HCT116 (cell line): ENCODE measurements at regions not wholly inside any gene's neighbourhood (a gene's known extent, or its start where the extent isn't known, plus 50 kb on each side); places are given as distances from the start of the nearest gene placed in this dataset.

ENCODE experiments used
- ATF3 ChIP-seq: IDR thresholded peaks from 2 replicates; pipeline ENCODE4 v1.6.1; 2012
- CTCF ChIP-seq, 3 experiments: fragments of 200-600 bp in 1 of 3; sonication (generic) in 1 of 3; IDR thresholded peaks in 2 of 3; conservative IDR thresholded peaks in 1 of 3; 2 replicates each; pipeline ENCODE4 v1.5.1; 2012 to 2017; ENCODE audit warnings: low read depth in 2 of 3, low read length in 2 of 3, antibody characterized with exemption in 1 of 3, borderline replicate concordance in 1 of 3, control low read depth in 1 of 3, mild to moderate bottlenecking in 1 of 3, mixed read lengths in 1 of 3, mixed run types in 1 of 3, moderate library complexity in 1 of 3; ENCODE audit not compliant: insufficient read depth in 1 of 3
- EZH2 ChIP-seq: fragments of 200-600 bp; sonication (generic); IDR thresholded peaks from 2 replicates; pipeline ENCODE4 v1.6.1; 2017; ENCODE audit warnings: antibody characterized with exemption, mixed run types
- EZH2phosphoT487 ChIP-seq: fragments of 200-600 bp; IDR thresholded peaks from 2 replicates; pipeline ENCODE4 v1.6.1; 2018; ENCODE audit warnings: antibody characterized with exemption, borderline replicate concordance
- JUND ChIP-seq: IDR thresholded peaks from 2 replicates; pipeline ENCODE4 v1.6.1; 2012
- POLR2A ChIP-seq: IDR thresholded peaks from 2 replicates; pipeline ENCODE4 v1.7.0; 2011; ENCODE audit warnings: borderline replicate concordance; ENCODE audit not compliant: insufficient read depth, insufficient read length; ENCODE audit errors: extremely low read depth
- POLR2AphosphoS5 ChIP-seq: IDR thresholded peaks from 2 replicates; pipeline ENCODE4 v1.6.1; 2011; ENCODE audit warnings: mild to moderate bottlenecking, low read depth, low read length, moderate library complexity
- REST ChIP-seq: IDR thresholded peaks from 2 replicates; pipeline ENCODE4 v1.6.1; 2012; ENCODE audit warnings: low read depth
- YY1 ChIP-seq: IDR thresholded peaks from 2 replicates; pipeline ENCODE4 v1.6.1; 2011; ENCODE audit warnings: low read length, low read depth, moderate library complexity, mild to moderate bottlenecking; ENCODE audit not compliant: insufficient replicate concordance; ENCODE audit errors: extremely low read depth
- ZFX ChIP-seq: fragments of 450-650 bp; IDR thresholded peaks from 2 replicates; pipeline ENCODE4 v1.6.1; 2017

GRCh38 chr4:92122911-92123310 lies 180.9 kb upstream of the GRID2 start:
- TF ChIP-seq REST (no peak), YY1 (no peak), EZH2 (no peak), POLR2A (no peak), CTCF (IDR thresholded peaks at IDR 0.05 in 2 of 3, conservative IDR thresholded peaks at IDR 0.05 in 1 of 3; ENCODE audit: borderline replicate concordance in 1 of 3, insufficient read depth in 1 of 3, low read depth in 2 of 3, low read length in 2 of 3) (no peak), POLR2AphosphoS5 (no peak), ZFX (no peak), JUND (no peak), ATF3 (no peak), EZH2phosphoT487 (no peak)
